ENCODE measurements at regions not wholly inside any gene's neighbourhood (a gene's known extent, or its start where the extent isn't known, plus 50 kb on each side); places are given as distances from the start of the nearest gene placed in this dataset.
"Not testable (repeated sequence)": the region's sequence is repeated elsewhere in the genome, so short reads cannot be mapped to it uniquely, and the experiment has no call there.

DNA sequence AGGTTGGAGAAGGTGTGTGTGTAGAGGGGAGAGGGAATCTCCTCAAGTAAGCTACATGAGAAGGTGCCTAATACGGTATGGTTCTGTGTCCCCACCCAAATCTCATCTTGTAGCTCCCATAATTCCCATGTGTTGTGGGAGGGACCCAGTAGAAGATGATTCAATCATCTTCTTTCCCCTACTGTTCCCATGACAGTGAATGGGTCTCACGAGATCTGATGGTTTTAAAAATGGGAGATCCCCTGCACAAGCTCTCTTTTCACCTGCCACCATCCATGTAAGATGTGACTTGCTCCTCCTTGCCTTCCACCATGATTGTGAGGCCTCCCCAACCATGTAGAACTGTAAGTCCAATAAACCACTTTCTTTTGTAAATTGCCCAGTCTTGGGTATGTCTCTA lies 106.1 kb upstream of the PLEKHG1 start:
- H3K4me3 Mint-ChIP-seq; DNase-seq; H3K9me3 Mint-ChIP-seq; CTCF ChIA-PET; H3K9me3 ChIP-seq; ATAC-seq (replicated peaks in 1 of 4); H3K27me3 ChIP-seq (replicated peaks in 1 of 2; ENCODE audit: control insufficient read depth in 2 of 2, extremely low read depth in 1 of 2, insufficient read depth in 2 of 2, low read length in 1 of 2); H3K27ac Mint-ChIP-seq; POLR2A ChIA-PET; H3K36me3 Mint-ChIP-seq; H3K27me3 Mint-ChIP-seq; H3K36me3 ChIP-seq (ENCODE audit: control insufficient read depth in 2 of 2, extremely low read depth in 1 of 2, insufficient read depth in 1 of 2, low read length in 1 of 2); H3K27ac ChIP-seq (ENCODE audit: low read length); H3K4me3 ChIP-seq (ENCODE audit: control insufficient read depth in 1 of 2, extremely low read depth in 1 of 2, low read length in 1 of 2): not testable (repeated sequence)
- H3K4me1 ChIP-seq (ENCODE audit: control insufficient read depth in 1 of 2, extremely low read depth in 1 of 2, insufficient read depth in 2 of 2, low read length in 2 of 2): peaks cover 3 to 16% of the 10 kb centered on the region in 2 experiments
- no CpG with 5 or more reads among the region's 2 CpGs for WGBS (ENCODE audit: insufficient coverage)
- H3K4me1 Mint-ChIP-seq: peaks cover 0 to 22% (median 17%) of the 10 kb centered on the region in 3 donors

DNA sequence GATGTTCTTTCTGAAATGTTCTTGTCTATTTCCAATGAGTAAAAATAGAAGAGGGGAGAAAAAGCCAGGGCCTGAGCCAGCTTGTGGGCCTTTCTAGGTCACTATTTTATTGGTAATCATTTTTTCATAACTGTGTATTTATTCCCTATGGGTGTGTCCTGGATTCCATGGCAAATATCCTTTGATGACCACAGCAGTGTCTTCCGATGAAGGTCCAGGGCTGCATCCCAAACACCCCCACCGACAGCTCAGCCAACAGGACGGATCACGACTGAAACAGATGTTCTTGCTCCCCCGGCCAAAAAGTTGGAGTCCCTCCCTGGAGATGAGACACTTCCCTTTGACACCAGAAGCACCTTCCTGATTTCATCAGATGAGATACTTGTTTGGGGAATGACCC lies 105.4 kb upstream of the PLEKHG1 start:
- no peaks in the 10 kb centered on the region for H3K27me3 ChIP-seq (replicated peaks in 1 of 2; ENCODE audit: control insufficient read depth in 2 of 2, extremely low read depth in 1 of 2, insufficient read depth in 2 of 2, low read length in 1 of 2)

DNA sequence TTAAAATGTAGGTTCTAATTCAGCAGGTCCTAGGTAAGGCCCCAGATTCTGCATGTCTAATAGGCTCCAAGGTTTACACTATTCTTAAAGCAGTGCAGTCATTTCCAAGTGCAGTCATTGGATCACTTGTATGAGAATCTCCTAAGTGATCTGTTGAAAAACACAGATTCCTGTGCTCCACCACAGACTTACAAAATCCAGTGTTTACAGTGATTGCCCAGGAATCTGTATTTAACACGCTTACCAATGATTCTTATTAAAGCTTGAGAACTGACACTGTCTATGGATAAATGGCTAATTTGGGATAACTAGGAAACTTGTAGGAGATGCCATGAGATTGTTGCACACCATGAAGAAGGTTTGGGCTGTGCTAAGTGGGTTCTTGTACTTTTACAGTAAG lies 104.6 kb upstream of the PLEKHG1 start:
- peaks cover 0 to 6% (median 4%) of the 10 kb centered on the region in 3 donors for H3K9me3 Mint-ChIP-seq
- no peak for DNase-seq

More for the DNA sequence above, 105.4 kb upstream of the PLEKHG1 start:
- Histone ChIP-seq H3K4me3 (ENCODE audit: control insufficient read depth in 1 of 2, extremely low read depth in 1 of 2, low read length in 1 of 2) (no peak overlapping the region), H3K4me1 (ENCODE audit: control insufficient read depth in 1 of 2, extremely low read depth in 1 of 2, insufficient read depth in 2 of 2, low read length in 2 of 2) (peaks cover 3 to 16% of the 10 kb centered on the region in 2 experiments), H3K36me3 (ENCODE audit: control insufficient read depth in 2 of 2, extremely low read depth in 1 of 2, insufficient read depth in 1 of 2, low read length in 1 of 2) (no peaks in the 10 kb centered on the region), H3K27ac (ENCODE audit: low read length) (no peak overlapping the region), H3K9me3 (no peaks in the 10 kb centered on the region)
- DNase-seq (no peak), ATAC-seq (replicated peaks in 1 of 4) (no peak)
- no peaks in the 10 kb centered on the region for H3K36me3 Mint-ChIP-seq
- peaks cover 0 to 22% (median 17%) of the 10 kb centered on the region in 3 donors for H3K4me1 Mint-ChIP-seq
- H3K27ac Mint-ChIP-seq: no peak overlapping the region
- H3K27me3 Mint-ChIP-seq: no peaks in the 10 kb centered on the region
- CTCF ChIA-PET: no interaction called here
- WGBS (ENCODE audit: insufficient coverage): 88% methylated on average over 3 of the region's 5 CpGs
- POLR2A ChIA-PET: no interaction called here
- H3K9me3 Mint-ChIP-seq: peaks cover 0 to 6% (median 4%) of the 10 kb centered on the region in 3 donors
- H3K4me3 Mint-ChIP-seq: no peak overlapping the region

DNA sequence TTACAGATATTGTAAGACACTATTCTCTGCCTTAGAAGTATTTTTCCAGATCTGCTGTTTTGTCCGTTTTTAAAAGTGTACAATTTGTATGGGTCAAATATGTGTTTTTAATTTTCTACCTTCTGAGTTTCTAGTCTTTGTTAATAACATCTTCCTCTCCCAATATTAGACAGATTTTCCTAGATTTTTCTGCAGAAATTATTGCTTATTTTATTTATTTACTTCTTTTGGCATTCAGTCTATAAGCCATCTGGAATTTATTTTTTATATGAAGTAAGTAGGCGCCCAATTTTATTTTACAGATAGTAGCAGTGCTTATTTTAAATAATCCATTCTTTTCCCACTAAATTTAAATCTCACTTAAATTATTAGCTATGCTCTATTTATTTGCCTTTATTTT lies 103.1 kb upstream of the PLEKHG1 start:
- Mint-ChIP-seq H3K36me3 (no peaks in the 10 kb centered on the region), H3K4me1 (peaks cover 0 to 13% (median 6%) of the 10 kb centered on the region in 3 donors), H3K9me3 (peaks cover 0 to 6% (median 4%) of the 10 kb centered on the region in 3 donors), H3K27ac (no peak overlapping the region), H3K4me3 (no peak overlapping the region), H3K27me3 (peaks cover 0 to 1% of the 10 kb centered on the region in 2 donors)
- ChIA-PET POLR2A (no interaction called here), CTCF (no interaction called here)
- no CpG with 5 or more reads among the region's 2 CpGs for WGBS (ENCODE audit: insufficient coverage)
- Histone ChIP-seq H3K27me3 (replicated peaks in 1 of 2; ENCODE audit: control insufficient read depth in 2 of 2, extremely low read depth in 1 of 2, insufficient read depth in 2 of 2, low read length in 1 of 2) (no peaks in the 10 kb centered on the region), H3K27ac (ENCODE audit: low read length) (no peak overlapping the region), H3K36me3 (ENCODE audit: control insufficient read depth in 2 of 2, extremely low read depth in 1 of 2, insufficient read depth in 1 of 2, low read length in 1 of 2) (no peaks in the 10 kb centered on the region), H3K4me1 (ENCODE audit: control insufficient read depth in 1 of 2, extremely low read depth in 1 of 2, insufficient read depth in 2 of 2, low read length in 2 of 2) (peaks cover 0 to 2% of the 10 kb centered on the region in 2 experiments), H3K9me3 (no peaks in the 10 kb centered on the region), H3K4me3 (ENCODE audit: control insufficient read depth in 1 of 2, extremely low read depth in 1 of 2, low read length in 1 of 2) (no peak overlapping the region)
- DNase-seq (no peak), ATAC-seq (replicated peaks in 1 of 4) (no peak)

More for the DNA sequence above, 104.6 kb upstream of the PLEKHG1 start:
- no peaks in the 10 kb centered on the region for H3K27me3 ChIP-seq (replicated peaks in 1 of 2; ENCODE audit: control insufficient read depth in 2 of 2, extremely low read depth in 1 of 2, insufficient read depth in 2 of 2, low read length in 1 of 2)
- Mint-ChIP-seq H3K27me3 (no peaks in the 10 kb centered on the region), H3K27ac (no peak overlapping the region), H3K4me1 (peaks cover 0 to 22% (median 17%) of the 10 kb centered on the region in 3 donors), H3K36me3 (no peaks in the 10 kb centered on the region), H3K4me3 (no peak overlapping the region)
- H3K4me1 ChIP-seq (ENCODE audit: control insufficient read depth in 1 of 2, extremely low read depth in 1 of 2, insufficient read depth in 2 of 2, low read length in 2 of 2): peaks cover 3 to 16% of the 10 kb centered on the region in 2 experiments
- POLR2A ChIA-PET: no interaction called here
- H3K4me3 ChIP-seq (ENCODE audit: control insufficient read depth in 1 of 2, extremely low read depth in 1 of 2, low read length in 1 of 2): no peak overlapping the region
- ATAC-seq (replicated peaks in 1 of 4): no peak
- no peaks in the 10 kb centered on the region for H3K36me3 ChIP-seq (ENCODE audit: control insufficient read depth in 2 of 2, extremely low read depth in 1 of 2, insufficient read depth in 1 of 2, low read length in 1 of 2)
- CTCF ChIA-PET: no interaction called here
- 100% methylated on average over 1 of the region's 1 CpG for WGBS (ENCODE audit: insufficient coverage)
- no peaks in the 10 kb centered on the region for H3K9me3 ChIP-seq
- H3K27ac ChIP-seq (ENCODE audit: low read length): no peak overlapping the region

DNA sequence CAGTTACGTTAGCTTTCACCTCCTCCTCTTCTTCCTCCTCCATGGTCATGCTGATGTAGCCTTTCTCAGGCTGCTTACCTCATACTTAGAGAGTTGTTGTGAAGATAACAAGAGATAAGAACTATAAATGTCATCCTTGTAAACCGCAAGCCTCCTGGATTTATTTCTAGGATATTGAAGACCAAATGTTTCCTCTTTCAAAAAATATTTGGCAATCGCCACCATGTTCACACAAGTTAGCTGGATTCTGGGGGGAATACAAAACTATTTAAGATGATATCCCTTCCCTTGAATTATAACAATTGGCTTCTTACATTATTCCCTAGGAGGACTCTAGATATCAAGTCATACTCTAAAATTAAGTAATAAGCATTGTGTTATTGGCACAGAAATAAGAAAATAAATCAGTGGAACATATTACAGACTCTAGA lies 99.8 kb upstream of the PLEKHG1 start:
- POLR2A ChIA-PET: no interaction called here
- no CpG with 5 or more reads among the region's 3 CpGs for WGBS (ENCODE audit: insufficient coverage)
- no peaks in the 10 kb centered on the region for H3K4me1 ChIP-seq (ENCODE audit: control insufficient read depth in 1 of 2, extremely low read depth in 1 of 2, insufficient read depth in 2 of 2, low read length in 2 of 2)
- no peaks in the 10 kb centered on the region for H3K4me1 Mint-ChIP-seq
- no peak overlapping the region for H3K27ac ChIP-seq (ENCODE audit: low read length)
- H3K9me3 Mint-ChIP-seq: no peaks in the 10 kb centered on the region
- no peaks in the 10 kb centered on the region for H3K36me3 ChIP-seq (ENCODE audit: control insufficient read depth in 2 of 2, extremely low read depth in 1 of 2, insufficient read depth in 1 of 2, low read length in 1 of 2)
- DNase-seq (no peak), ATAC-seq (replicated peaks in 1 of 4) (no peak)
- no peak overlapping the region for H3K4me3 Mint-ChIP-seq
- H3K27me3 Mint-ChIP-seq: peaks cover 3 to 9% of the 10 kb centered on the region in 2 donors
- CTCF ChIA-PET: no interaction called here
- H3K27me3 ChIP-seq (replicated peaks in 1 of 2; ENCODE audit: control insufficient read depth in 2 of 2, extremely low read depth in 1 of 2, insufficient read depth in 2 of 2, low read length in 1 of 2): no peaks in the 10 kb centered on the region
- H3K9me3 ChIP-seq: no peaks in the 10 kb centered on the region
- no peak overlapping the region for H3K4me3 ChIP-seq (ENCODE audit: control insufficient read depth in 1 of 2, extremely low read depth in 1 of 2, low read length in 1 of 2)
- no peak overlapping the region for H3K27ac Mint-ChIP-seq
- no peaks in the 10 kb centered on the region for H3K36me3 Mint-ChIP-seq

DNA sequence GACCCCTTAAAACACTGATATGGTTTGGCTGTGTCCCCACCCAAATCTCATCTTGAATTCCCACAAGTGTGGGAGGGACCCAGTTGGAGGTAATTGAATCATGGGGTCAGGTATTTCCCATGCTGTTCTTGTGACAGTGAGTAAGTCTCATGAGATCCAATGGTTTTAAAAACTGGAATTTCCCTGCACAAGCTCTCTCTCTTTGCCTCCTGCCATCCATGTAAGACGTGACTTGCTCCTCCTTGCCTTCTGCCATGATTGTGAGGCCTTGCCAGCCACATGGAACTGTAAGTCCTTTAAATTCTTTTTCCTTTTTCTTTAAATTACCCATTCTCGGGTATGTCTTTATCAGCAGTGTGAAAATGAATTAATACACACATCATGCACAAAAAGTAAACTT lies 99.1 kb upstream of the PLEKHG1 start:
- H3K27ac Mint-ChIP-seq; H3K27me3 ChIP-seq (replicated peaks in 1 of 2; ENCODE audit: control insufficient read depth in 2 of 2, extremely low read depth in 1 of 2, insufficient read depth in 2 of 2, low read length in 1 of 2); CTCF ChIA-PET; H3K36me3 ChIP-seq (ENCODE audit: control insufficient read depth in 2 of 2, extremely low read depth in 1 of 2, insufficient read depth in 1 of 2, low read length in 1 of 2); ATAC-seq (replicated peaks in 1 of 4); H3K27me3 Mint-ChIP-seq; H3K4me1 ChIP-seq (ENCODE audit: control insufficient read depth in 1 of 2, extremely low read depth in 1 of 2, insufficient read depth in 2 of 2, low read length in 2 of 2); H3K9me3 Mint-ChIP-seq; H3K4me1 Mint-ChIP-seq; H3K36me3 Mint-ChIP-seq; H3K4me3 ChIP-seq (ENCODE audit: control insufficient read depth in 1 of 2, extremely low read depth in 1 of 2, low read length in 1 of 2); H3K4me3 Mint-ChIP-seq; DNase-seq; POLR2A ChIA-PET; H3K27ac ChIP-seq (ENCODE audit: low read length); H3K9me3 ChIP-seq: not testable (repeated sequence)
- WGBS (ENCODE audit: insufficient coverage): no CpG with 5 or more reads among the region's 2 CpGs

DNA sequence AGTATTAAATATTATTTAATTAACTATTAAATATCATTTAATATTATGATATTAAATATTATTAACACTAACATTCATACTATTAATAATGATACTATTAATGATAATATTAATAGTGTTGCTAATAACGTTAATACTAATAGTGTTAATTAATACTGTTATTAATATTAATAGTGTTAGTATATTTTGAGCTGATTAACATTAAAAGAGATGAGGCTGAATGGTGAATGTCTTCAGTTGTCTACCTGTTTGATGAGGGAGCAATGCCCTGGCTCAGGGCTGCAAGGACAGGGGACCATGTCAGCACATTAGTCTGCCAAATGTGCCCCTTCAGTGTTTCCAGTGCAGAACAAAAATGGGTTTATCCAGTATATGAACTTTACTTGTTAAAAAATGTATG lies 96.6 kb upstream of the PLEKHG1 start:
- H3K36me3 ChIP-seq (ENCODE audit: control insufficient read depth in 2 of 2, extremely low read depth in 1 of 2, insufficient read depth in 1 of 2, low read length in 1 of 2): no peaks in the 10 kb centered on the region
- no peak for ATAC-seq (replicated peaks in 1 of 4)
- H3K9me3 ChIP-seq: no peaks in the 10 kb centered on the region
- no peak for DNase-seq
- POLR2A ChIA-PET: no interaction called here
- Mint-ChIP-seq H3K27me3 (peaks cover 3 to 10% of the 10 kb centered on the region in 2 donors), H3K4me1 (no peaks in the 10 kb centered on the region), H3K36me3 (no peaks in the 10 kb centered on the region), H3K4me3 (no peak overlapping the region), H3K27ac (no peak overlapping the region), H3K9me3 (no peaks in the 10 kb centered on the region)
- no peak overlapping the region for H3K4me3 ChIP-seq (ENCODE audit: control insufficient read depth in 1 of 2, extremely low read depth in 1 of 2, low read length in 1 of 2)
- CTCF ChIA-PET: no interaction called here
- H3K27ac ChIP-seq (ENCODE audit: low read length): no peak overlapping the region
- no CpG with 5 or more reads among the region's 1 CpG for WGBS (ENCODE audit: insufficient coverage)
- H3K27me3 ChIP-seq (replicated peaks in 1 of 2; ENCODE audit: control insufficient read depth in 2 of 2, extremely low read depth in 1 of 2, insufficient read depth in 2 of 2, low read length in 1 of 2): no peaks in the 10 kb centered on the region
- no peaks in the 10 kb centered on the region for H3K4me1 ChIP-seq (ENCODE audit: control insufficient read depth in 1 of 2, extremely low read depth in 1 of 2, insufficient read depth in 2 of 2, low read length in 2 of 2)

Data from T-cell (primary cell).